GM12878 (cell line): ENCODE measurements at regions not wholly inside any gene's neighbourhood (a gene's known extent, or its start where the extent isn't known, plus 50 kb on each side); places are given as distances from the start of the nearest gene placed in this dataset.

Experiments
- ATF3 ChIP-seq: IDR thresholded peaks from 2 replicates; pipeline ENCODE4 v1.6.1; 2011; ENCODE audit warnings: low read depth, mild to moderate bottlenecking, low read length, moderate library complexity, borderline replicate concordance; ENCODE audit errors: extremely low read depth
- CHD4 ChIP-seq: fragments of 200-600 bp; sonication (generic); IDR thresholded peaks from 2 replicates; pipeline ENCODE4 v1.6.1; 2016; ENCODE audit warnings: mild to moderate bottlenecking
- CREB1 ChIP-seq: IDR thresholded peaks from 2 replicates; pipeline ENCODE4 v1.6.1; 2012; ENCODE audit warnings: low read depth, mild to moderate bottlenecking, inconsistent platforms
- CTCF ChIP-seq, 3 experiments: IDR thresholded peaks in 2 of 3; conservative IDR thresholded peaks in 1 of 3; 2 replicates each; pipeline ENCODE4 v1.5.1; 2011; ENCODE audit warnings: low read depth in 3 of 3, low read length in 3 of 3, mild to moderate bottlenecking in 3 of 3, control low read depth in 2 of 3, moderate library complexity in 2 of 3, inconsistent platforms in 1 of 3, mixed read lengths in 1 of 3; ENCODE audit not compliant: control insufficient read depth in 2 of 3, insufficient read depth in 1 of 3; ENCODE audit errors: extremely low read depth in 1 of 3
- EGR1 ChIP-seq, 2 experiments: IDR thresholded peaks; 1 replicate in 1 of 2; 2 replicates in 1 of 2; pipeline ENCODE4 v1.6.1; 2011 to 2012; ENCODE audit warnings: low read depth in 2 of 2, low read length in 2 of 2, borderline replicate concordance in 1 of 2, mild to moderate bottlenecking in 1 of 2, moderate library complexity in 1 of 2
- NFIC ChIP-seq: IDR thresholded peaks from 2 replicates; pipeline ENCODE4 v1.6.1; 2012; ENCODE audit warnings: low read depth, mild to moderate bottlenecking, inconsistent platforms, low read length, moderate library complexity
- POLR2AphosphoS5 ChIP-seq: IDR thresholded peaks from 2 replicates; pipeline ENCODE4 v1.6.1; 2011; ENCODE audit warnings: mild to moderate bottlenecking, low read length, inconsistent platforms

GRCh38 chr10:62582804-62583208 lies 208.6 kb downstream of the ZNF365 start:
- TF ChIP-seq CREB1 (no peak), NFIC (no peak), POLR2AphosphoS5 (no peak), EGR1 (IDR thresholded peaks at IDR 0.05; ENCODE audit: borderline replicate concordance in 1 of 2, low read depth in 2 of 2, low read length in 2 of 2) (no peak), CTCF (IDR thresholded peaks at IDR 0.05 in 2 of 3, conservative IDR thresholded peaks at IDR 0.05 in 1 of 3; ENCODE audit: control insufficient read depth in 2 of 3, extremely low read depth in 1 of 3, insufficient read depth in 1 of 3, low read depth in 3 of 3, low read length in 3 of 3) (no peak), ATF3 (no peak), CHD4 (no peak)
